Stimulated activated memory B cell treated with anti-CD40 and anti-IgM and Interleukin-4, amounts not matched to agents 10 μg/mL and 1 μg/mL and 100 μg/mL, for 72 hours (primary cell): ENCODE measurements at regions not wholly inside any gene's neighbourhood (a gene's known extent, or its start where the extent isn't known, plus 50 kb on each side); places are given as distances from the start of the nearest gene placed in this dataset.

Source experiments
- ATAC-seq: fragments of 150-1000 bp; cut with Tn5 transposase; 2 replicates; pipeline ENCODE4 v1.10.0; 2021
- H3K27ac Mint-ChIP-seq: one replicate; pipeline ENCODE4 v1.8.0; 2022; ENCODE audit warnings: mild to moderate bottlenecking, mixed read lengths
- H3K27me3 Mint-ChIP-seq: one replicate; pipeline ENCODE4 v1.8.0; 2022; ENCODE audit warnings: mixed read lengths
- H3K36me3 Mint-ChIP-seq: one replicate; pipeline ENCODE4 v1.8.0; 2022; ENCODE audit warnings: mixed read lengths
- H3K4me1 Mint-ChIP-seq: one replicate; pipeline ENCODE4 v1.8.0; 2022; ENCODE audit warnings: mixed read lengths
- H3K4me3 Mint-ChIP-seq: one replicate; pipeline ENCODE4 v1.8.0; 2022; ENCODE audit warnings: mild to moderate bottlenecking, moderate library complexity, mixed read lengths
- H3K9me3 Mint-ChIP-seq: one replicate; pipeline ENCODE4 v1.8.0; 2022; ENCODE audit warnings: mixed read lengths

- no peak overlapping the region for H3K4me3 Mint-ChIP-seq
- H3K27me3 Mint-ChIP-seq = no peaks in the 10 kb centered on the region
- peaks cover 4% of the 10 kb centered on the region for H3K9me3 Mint-ChIP-seq
- ATAC-seq = peak; percentile 41
- H3K36me3 Mint-ChIP-seq = no peaks in the 10 kb centered on the region
- H3K27ac Mint-ChIP-seq = no peak overlapping the region
- no peaks in the 10 kb centered on the region for H3K4me1 Mint-ChIP-seq
Observed at GRCh38 chr9:79334001-79334400, 237.8 kb upstream of the TLE4 start.

- Mint-ChIP-seq H3K4me3 (no peak overlapping the region), H3K27me3 (no peaks in the 10 kb centered on the region), H3K27ac (no peak overlapping the region), H3K36me3 (no peaks in the 10 kb centered on the region), H3K9me3 (peaks cover 4% of the 10 kb centered on the region), H3K4me1 (no peaks in the 10 kb centered on the region)
- ATAC-seq = no peak
Observed at GRCh38 chr9:79334711-79335110, 237.1 kb upstream of the TLE4 start.

GRCh38 chr9:79335987-79336386, 235.8 kb upstream of the TLE4 start:
- Mint-ChIP-seq H3K27ac (no peak overlapping the region), H3K36me3 (no peaks in the 10 kb centered on the region), H3K27me3 (no peaks in the 10 kb centered on the region), H3K4me1 (no peaks in the 10 kb centered on the region), H3K9me3 (peaks cover 4% of the 10 kb centered on the region), H3K4me3 (no peak overlapping the region)
- ATAC-seq = no peak

- Mint-ChIP-seq H3K4me1 (no peaks in the 10 kb centered on the region), H3K36me3 (no peaks in the 10 kb centered on the region), H3K27me3 (no peaks in the 10 kb centered on the region), H3K27ac (no peak overlapping the region), H3K9me3 (peaks cover 4% of the 10 kb centered on the region), H3K4me3 (no peak overlapping the region)
- no peak for ATAC-seq
Observed at GRCh38 chr9:79341561-79341960, 230.2 kb upstream of the TLE4 start.

GRCh38 chr9:79346350-79347020, 225.3 kb upstream of the TLE4 start:
- Mint-ChIP-seq H3K9me3 (peaks cover 3% of the 10 kb centered on the region), H3K36me3 (no peaks in the 10 kb centered on the region), H3K27me3 (no peaks in the 10 kb centered on the region), H3K4me1 (no peaks in the 10 kb centered on the region), H3K4me3 (no peak overlapping the region), H3K27ac (no peak overlapping the region)
- ATAC-seq = no peak

- no peak overlapping the region for H3K27ac Mint-ChIP-seq
- H3K36me3 Mint-ChIP-seq = no peaks in the 10 kb centered on the region
- peaks cover 12% of the 10 kb centered on the region for H3K4me1 Mint-ChIP-seq
- H3K9me3 Mint-ChIP-seq = peaks cover 3% of the 10 kb centered on the region
- H3K27me3 Mint-ChIP-seq = no peaks in the 10 kb centered on the region
- no peak overlapping the region for H3K4me3 Mint-ChIP-seq
- ATAC-seq = no peak
Observed at GRCh38 chr9:79352322-79352721, 219.4 kb upstream of the TLE4 start.

- ATAC-seq = no peak
- Mint-ChIP-seq H3K9me3 (peaks cover 3% of the 10 kb centered on the region), H3K4me3 (no peak overlapping the region)
Observed at GRCh38 chr9:79353856-79354520, 217.8 kb upstream of the TLE4 start.

GRCh38 chr9:79357194-79357593, 214.6 kb upstream of the TLE4 start:
- Mint-ChIP-seq H3K4me1 (peaks cover 12% of the 10 kb centered on the region), H3K27ac (no peak overlapping the region), H3K9me3 (no peaks in the 10 kb centered on the region), H3K4me3 (no peak overlapping the region), H3K27me3 (peaks cover 18% of the 10 kb centered on the region), H3K36me3 (no peaks in the 10 kb centered on the region)
- no peak for ATAC-seq

More at GRCh38 chr9:79353856-79354520, 217.8 kb upstream of the TLE4 start:
- Mint-ChIP-seq H3K4me1 (peaks cover 12% of the 10 kb centered on the region), H3K36me3 (no peaks in the 10 kb centered on the region), H3K27ac (no peak overlapping the region), H3K27me3 (peaks cover under 1% of the 10 kb centered on the region)

GRCh38 chr9:79357616-79358015, 214.1 kb upstream of the TLE4 start:
- Mint-ChIP-seq H3K4me1 (peaks cover 12% of the 10 kb centered on the region), H3K27ac (no peak overlapping the region)

GRCh38 chr9:79360387-79361347, 211.1 kb upstream of the TLE4 start:
- no peaks in the 10 kb centered on the region for H3K36me3 Mint-ChIP-seq
- H3K4me3 Mint-ChIP-seq = no peak overlapping the region
- peaks cover 12% of the 10 kb centered on the region for H3K4me1 Mint-ChIP-seq
- H3K27me3 Mint-ChIP-seq = peaks cover 18% of the 10 kb centered on the region
- H3K27ac Mint-ChIP-seq = no peak overlapping the region
- no peaks in the 10 kb centered on the region for H3K9me3 Mint-ChIP-seq
- ATAC-seq = no peak

More at GRCh38 chr9:79357616-79358015, 214.1 kb upstream of the TLE4 start:
- H3K9me3 Mint-ChIP-seq = no peaks in the 10 kb centered on the region
- no peak for ATAC-seq
- H3K36me3 Mint-ChIP-seq = no peaks in the 10 kb centered on the region
- H3K27me3 Mint-ChIP-seq = peaks cover 18% of the 10 kb centered on the region
- H3K4me3 Mint-ChIP-seq = no peak overlapping the region

- Mint-ChIP-seq H3K36me3 (no peaks in the 10 kb centered on the region), H3K4me3 (no peak overlapping the region), H3K27me3 (peaks cover 18% of the 10 kb centered on the region), H3K9me3 (no peaks in the 10 kb centered on the region), H3K4me1 (no peaks in the 10 kb centered on the region), H3K27ac (no peak overlapping the region)
- no peak for ATAC-seq
Observed at GRCh38 chr9:79362100-79363081, 209.4 kb upstream of the TLE4 start.

GRCh38 chr9:79369676-79370075, 202.1 kb upstream of the TLE4 start:
- Mint-ChIP-seq H3K36me3 (no peaks in the 10 kb centered on the region), H3K27ac (no peak overlapping the region), H3K9me3 (peaks cover 3% of the 10 kb centered on the region), H3K4me3 (no peak overlapping the region), H3K4me1 (no peaks in the 10 kb centered on the region), H3K27me3 (no peaks in the 10 kb centered on the region)
- ATAC-seq = no peak

- no peaks in the 10 kb centered on the region for H3K36me3 Mint-ChIP-seq
- H3K27me3 Mint-ChIP-seq = peaks cover 5% of the 10 kb centered on the region
- H3K4me1 Mint-ChIP-seq = no peaks in the 10 kb centered on the region
- no peak overlapping the region for H3K27ac Mint-ChIP-seq
- peaks cover 3% of the 10 kb centered on the region for H3K9me3 Mint-ChIP-seq
- no peak overlapping the region for H3K4me3 Mint-ChIP-seq
- ATAC-seq = peak; percentile 18
Observed at GRCh38 chr9:79371301-79371700, 200.5 kb upstream of the TLE4 start.

- Mint-ChIP-seq H3K9me3 (peaks cover 3% of the 10 kb centered on the region), H3K27me3 (peaks cover 7% of the 10 kb centered on the region), H3K27ac (no peak overlapping the region), H3K4me3 (no peak overlapping the region), H3K36me3 (no peaks in the 10 kb centered on the region), H3K4me1 (no peaks in the 10 kb centered on the region)
- no peak for ATAC-seq
Observed at GRCh38 chr9:79371948-79372555, 199.7 kb upstream of the TLE4 start.
